DND-41 (cell line): ENCODE measurements at regions not wholly inside any gene's neighbourhood (a gene's known extent, or its start where the extent isn't known, plus 50 kb on each side); places are given as distances from the start of the nearest gene placed in this dataset.

Source experiments
- ATAC-seq: fragments of 200-7000 bp; cut with Tn5 transposase; 3 replicates; pipeline ENCODE4 v1.9.1; 2021; ENCODE audit warnings: low read depth; ENCODE audit not compliant: insufficient read depth
- DNase-seq: peaks from one replicate; pipeline ENCODE4 v3.0.0-alpha.2; 2020
- H2AFZ ChIP-seq: 2 replicates; pipeline ENCODE4 v1.6.0; 2012; ENCODE audit warnings: low read depth, low read length
- H3K27ac ChIP-seq: 2 replicates; pipeline ENCODE4 v1.5.1; 2012; ENCODE audit warnings: low read length, inconsistent platforms
- H3K27me3 ChIP-seq: fragments of 200-600 bp; sonication (generic); 2 replicates; pipeline ENCODE4 v1.6.0; 2012; ENCODE audit warnings: low read length, mild to moderate bottlenecking, inconsistent platforms; ENCODE audit not compliant: insufficient read depth, poor library complexity
- H3K36me3 ChIP-seq: 2 replicates; pipeline ENCODE4 v1.5.1; 2012; ENCODE audit warnings: low read length, inconsistent platforms; ENCODE audit not compliant: insufficient read depth
- H3K4me1 ChIP-seq: 2 replicates; pipeline ENCODE4 v1.5.1; 2012; ENCODE audit warnings: mild to moderate bottlenecking, low read length; ENCODE audit not compliant: insufficient read depth
- H3K4me2 ChIP-seq: 2 replicates; pipeline ENCODE4 v1.6.0; 2012; ENCODE audit warnings: mild to moderate bottlenecking, moderate library complexity, low read length, inconsistent platforms; ENCODE audit not compliant: insufficient read depth
- H3K4me3 ChIP-seq, 2 experiments: fragments of 200-600 bp in 1 of 2; shearing (Covaris generic) in 1 of 2; 2 replicates each; pipeline ENCODE4 v1.5.1; 2012 to 2016; ENCODE audit warnings: inconsistent platforms in 2 of 2, low read length in 2 of 2, mild to moderate bottlenecking in 2 of 2, low read depth in 1 of 2, moderate library complexity in 1 of 2
- H3K79me2 ChIP-seq: 2 replicates; pipeline ENCODE4 v1.6.0; 2012; ENCODE audit warnings: low read length, inconsistent platforms; ENCODE audit not compliant: insufficient read depth
- H3K9ac ChIP-seq: 2 replicates; pipeline ENCODE4 v1.6.0; 2012; ENCODE audit warnings: low read depth, mild to moderate bottlenecking, inconsistent platforms, low read length, moderate library complexity
- H3K9me3 ChIP-seq: 2 replicates; pipeline ENCODE4 v1.5.1; 2012; ENCODE audit warnings: low read length, moderate library complexity, mild to moderate bottlenecking, inconsistent platforms; ENCODE audit not compliant: insufficient read depth, severe bottlenecking
- H4K20me1 ChIP-seq: 2 replicates; pipeline ENCODE4 v1.6.0; 2012; ENCODE audit warnings: low read length; ENCODE audit not compliant: insufficient read depth
- CTCF ChIP-seq: IDR thresholded peaks from 2 replicates; pipeline ENCODE4 v1.5.1; 2012; ENCODE audit warnings: borderline replicate concordance, low read length, moderate library complexity, mild to moderate bottlenecking; ENCODE audit not compliant: poor library complexity, severe bottlenecking; ENCODE audit errors: extremely low read depth
- EZH2 ChIP-seq: IDR thresholded peaks from 3 replicates; pipeline ENCODE4 v1.6.1; 2012; ENCODE audit warnings: borderline replicate concordance, low read depth, mild to moderate bottlenecking, moderate library complexity, low read length, inconsistent platforms; ENCODE audit not compliant: severe bottlenecking

- Histone ChIP-seq H3K4me1 (no peaks in the 10 kb centered on the region), H3K9me3 (no peaks in the 10 kb centered on the region), H3K4me3 (no peak overlapping the region), H3K27me3 (no peaks in the 10 kb centered on the region), H2AFZ (no peak overlapping the region), H3K9ac (no peak overlapping the region), H3K79me2 (no peaks in the 10 kb centered on the region), H3K4me2 (no peak overlapping the region), H4K20me1 (no peaks in the 10 kb centered on the region), H3K36me3 (no peaks in the 10 kb centered on the region), H3K27ac (no peak overlapping the region)
- no peak for DNase-seq
- no peak for TF ChIP-seq CTCF
- TF ChIP-seq EZH2: no peak
- ATAC-seq: no peak
Observed at GRCh38 chr2:2708575-2709430, 377.7 kb upstream of the MYT1L start.

- H3K4me3 ChIP-seq: no peak overlapping the region
- no peaks in the 10 kb centered on the region for H3K4me1 ChIP-seq
- no peak overlapping the region for H3K27ac ChIP-seq
- TF ChIP-seq EZH2: no peak
- no peak for TF ChIP-seq CTCF
- no peak for DNase-seq
- ATAC-seq: no peak
- H3K27me3 ChIP-seq: no peaks in the 10 kb centered on the region
- H3K79me2 ChIP-seq: no peaks in the 10 kb centered on the region
- no peaks in the 10 kb centered on the region for H3K9me3 ChIP-seq
- no peaks in the 10 kb centered on the region for H4K20me1 ChIP-seq
- H3K36me3 ChIP-seq: no peaks in the 10 kb centered on the region
- no peak overlapping the region for H3K9ac ChIP-seq
- H2AFZ ChIP-seq: no peak overlapping the region
- no peak overlapping the region for H3K4me2 ChIP-seq
Observed at GRCh38 chr2:2707206-2707991, 376.3 kb upstream of the MYT1L start.

GRCh38 chr2:2706306-2706705 is 375.2 kb upstream of the MYT1L start:
- Histone ChIP-seq H3K4me3 (no peak overlapping the region), H3K4me1 (no peaks in the 10 kb centered on the region), H3K9me3 (no peaks in the 10 kb centered on the region), H3K4me2 (no peak overlapping the region), H3K27ac (no peak overlapping the region), H3K79me2 (no peaks in the 10 kb centered on the region), H3K9ac (no peak overlapping the region), H4K20me1 (no peaks in the 10 kb centered on the region), H3K27me3 (no peaks in the 10 kb centered on the region), H2AFZ (no peak overlapping the region), H3K36me3 (no peaks in the 10 kb centered on the region)
- TF ChIP-seq EZH2: no peak
- TF ChIP-seq CTCF: no peak
- DNase-seq (no peak), ATAC-seq (no peak)
